Breast epithelium (tissue), 3 donors: ENCODE measurements at regions not wholly inside any gene's neighbourhood (a gene's known extent, or its start where the extent isn't known, plus 50 kb on each side); places are given as distances from the start of the nearest gene placed in this dataset.

Source experiments
- POLR2A ChIP-seq: fragments of 450-650 bp; IDR thresholded peaks from one replicate; pipeline ENCODE4 v1.6.1; 2016; ENCODE audit warnings: antibody characterized with exemption, mild to moderate bottlenecking, moderate library complexity
- TF ChIP-seq, protein P1 (sequence below), 3 donors: fragments of 450-650 bp; IDR thresholded peaks; one replicate each; pipeline ENCODE4 v1.5.1; 2016 to 2017; ENCODE audit warnings: antibody characterized with exemption in 3 of 3, mild to moderate bottlenecking in 3 of 3, moderate library complexity in 3 of 3

DNA sequence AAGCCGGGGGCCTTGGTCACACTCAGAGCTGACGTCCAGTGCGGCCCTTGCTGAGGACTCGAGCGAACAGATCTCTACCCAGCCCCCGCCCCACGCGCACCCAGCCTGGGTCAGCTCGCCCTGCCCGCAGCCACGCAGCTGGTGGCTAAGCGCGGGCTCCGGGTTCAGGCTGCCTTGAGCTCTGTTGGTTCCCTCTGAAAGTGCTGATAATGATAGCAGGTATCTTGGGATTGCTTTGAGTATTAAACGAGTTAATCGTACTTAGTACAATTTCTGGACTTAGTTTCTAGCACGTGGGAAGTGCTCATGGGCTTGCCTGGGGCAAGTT lies 88.1 kb upstream of the TGM3 start:
- TF ChIP-seq, protein P1, sequence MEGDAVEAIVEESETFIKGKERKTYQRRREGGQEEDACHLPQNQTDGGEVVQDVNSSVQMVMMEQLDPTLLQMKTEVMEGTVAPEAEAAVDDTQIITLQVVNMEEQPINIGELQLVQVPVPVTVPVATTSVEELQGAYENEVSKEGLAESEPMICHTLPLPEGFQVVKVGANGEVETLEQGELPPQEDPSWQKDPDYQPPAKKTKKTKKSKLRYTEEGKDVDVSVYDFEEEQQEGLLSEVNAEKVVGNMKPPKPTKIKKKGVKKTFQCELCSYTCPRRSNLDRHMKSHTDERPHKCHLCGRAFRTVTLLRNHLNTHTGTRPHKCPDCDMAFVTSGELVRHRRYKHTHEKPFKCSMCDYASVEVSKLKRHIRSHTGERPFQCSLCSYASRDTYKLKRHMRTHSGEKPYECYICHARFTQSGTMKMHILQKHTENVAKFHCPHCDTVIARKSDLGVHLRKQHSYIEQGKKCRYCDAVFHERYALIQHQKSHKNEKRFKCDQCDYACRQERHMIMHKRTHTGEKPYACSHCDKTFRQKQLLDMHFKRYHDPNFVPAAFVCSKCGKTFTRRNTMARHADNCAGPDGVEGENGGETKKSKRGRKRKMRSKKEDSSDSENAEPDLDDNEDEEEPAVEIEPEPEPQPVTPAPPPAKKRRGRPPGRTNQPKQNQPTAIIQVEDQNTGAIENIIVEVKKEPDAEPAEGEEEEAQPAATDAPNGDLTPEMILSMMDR (IDR thresholded peaks at IDR 0.05), result no peak
- no peak for TF ChIP-seq POLR2A
